ELR (cell line): ENCODE measurements at regions not wholly inside any gene's neighbourhood (a gene's known extent, or its start where the extent isn't known, plus 50 kb on each side); places are given as distances from the start of the nearest gene placed in this dataset.

Experiments
- DNase-seq: peaks from one replicate; pipeline ENCODE4 v3.0.0-alpha.2; 2015; ENCODE audit warnings: low read depth

GRCh38 chr9:129270205-129270604, 92.1 kb upstream of the IER5L start:
- no peak for DNase-seq

- no peak for DNase-seq
Measured at GRCh38 chr9:129267141-129267540, 89.1 kb upstream of the IER5L start.

- no peak for DNase-seq
Measured at GRCh38 chr9:129266536-129266935, 88.5 kb upstream of the IER5L start.

- DNase-seq: no peak
Measured at GRCh38 chr9:129264388-129264787, 86.3 kb upstream of the IER5L start.

- DNase-seq: no peak
Measured at GRCh38 chr9:129263836-129264235, 85.8 kb upstream of the IER5L start.

GRCh38 chr9:129262261-129262660, 84.2 kb upstream of the IER5L start:
- DNase-seq: no peak

- no peak for DNase-seq
Measured at GRCh38 chr9:129259375-129259774, 81.3 kb upstream of the IER5L start.

- no peak for DNase-seq
Measured at GRCh38 chr9:129258823-129259301, 80.8 kb upstream of the IER5L start.

- peak; percentile 83 for DNase-seq
Measured at GRCh38 chr9:129258124-129258822, 80.2 kb upstream of the IER5L start.

GRCh38 chr9:129256959-129257713, 79.1 kb upstream of the IER5L start:
- no peak for DNase-seq

- DNase-seq: no peak
Measured at GRCh38 chr9:129254566-129255287, 76.7 kb upstream of the IER5L start.

GRCh38 chr9:129253803-129254381, 75.8 kb upstream of the IER5L start:
- no peak for DNase-seq

GRCh38 chr9:129252937-129253802, 75.1 kb upstream of the IER5L start:
- DNase-seq: no peak

- peak; percentile 57 for DNase-seq
Measured at GRCh38 chr9:129250786-129251185, 72.7 kb upstream of the IER5L start.

GRCh38 chr9:129247285-129248153, 69.5 kb upstream of the IER5L start:
- DNase-seq: no peak

- peak; percentile 53 for DNase-seq
Measured at GRCh38 chr9:129245276-129245675, 67.2 kb upstream of the IER5L start.

GRCh38 chr9:129242971-129243561, 65.0 kb upstream of the IER5L start:
- peak; percentile 34 for DNase-seq

GRCh38 chr9:129242191-129242941, 64.3 kb upstream of the IER5L start:
- no peak for DNase-seq

GRCh38 chr9:129241725-129242124, 63.7 kb upstream of the IER5L start:
- DNase-seq: no peak
